ENCODE measurements at regions not wholly inside any gene's neighbourhood (a gene's known extent, or its start where the extent isn't known, plus 50 kb on each side); places are given as distances from the start of the nearest gene placed in this dataset.

DNA sequence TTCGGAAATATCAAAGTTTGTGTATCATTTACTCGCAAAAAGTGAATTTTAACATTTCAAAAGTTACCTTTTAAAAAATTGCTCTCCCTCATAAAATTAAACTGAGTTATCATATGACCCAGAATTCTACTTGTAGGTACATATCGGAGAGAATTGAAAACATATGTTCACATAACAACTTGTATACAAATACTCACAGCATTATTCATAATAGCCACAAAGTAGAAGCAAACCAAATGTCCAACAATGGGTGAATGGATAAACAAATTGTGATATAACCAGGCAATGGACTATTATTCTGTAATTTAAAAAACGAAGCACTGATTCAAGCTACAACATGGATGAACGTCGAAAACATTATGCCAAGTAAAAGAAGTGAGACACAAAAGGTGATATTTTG, 412.0 kb upstream of the TCF4 start:
- H3K4me2 ChIP-seq = no peak overlapping the region
- no peak overlapping the region for H3K27ac ChIP-seq
- CTCF ChIA-PET = no interaction called here
- DNase-seq (ENCODE audit: low read depth in 1 of 2, low spot score in 1 of 2) (no peak), FAIRE-seq (no peak), ATAC-seq (no peak)
- POLR2A ChIA-PET = no interaction called here
- no peaks in the 10 kb centered on the region for H3K9me3 ChIP-seq
- 49% methylated on average over 6 of the region's 6 CpGs for WGBS (ENCODE audit: missing lambda C conversion rate)
- no peak for TF ChIP-seq HEYL (CRISPR knock-in tag; IDR thresholded peaks at IDR 0.05)
- no peak for TF ChIP-seq EHMT2 (IDR thresholded peaks at IDR 0.05; ENCODE audit: low read depth)
- no peak for TF ChIP-seq JUNB (IDR thresholded peaks at IDR 0.05)
- TF ChIP-seq EHF (CRISPR knock-in tag; IDR thresholded peaks at IDR 0.05) = no peak
- no peak for TF ChIP-seq HOXA7 (CRISPR knock-in tag; IDR thresholded peaks at IDR 0.05)
- no peak for TF ChIP-seq JUN (IDR thresholded peaks at IDR 0.05)
- no peak for TF ChIP-seq BHLHE40 (IDR thresholded peaks at IDR 0.05; ENCODE audit: low read depth, low read length)
- TF ChIP-seq HOXB5 (CRISPR knock-in tag; IDR thresholded peaks at IDR 0.05) = no peak
- no peak for TF ChIP-seq RAD21 (conservative IDR thresholded peaks at IDR 0.05 in 1 of 2, IDR thresholded peaks at IDR 0.05 in 1 of 2)
- TF ChIP-seq USF2 (IDR thresholded peaks at IDR 0.05) = no peak
- no peak for TF ChIP-seq CHD2 (IDR thresholded peaks at IDR 0.05; ENCODE audit: low read length, partially characterized antibody)
- no peak for TF ChIP-seq KDM5A (IDR thresholded peaks at IDR 0.05)
- no peak for TF ChIP-seq NR3C1 (IDR thresholded peaks at IDR 0.05)
- no peak for TF ChIP-seq NPAS2 (CRISPR knock-in tag; IDR thresholded peaks at IDR 0.05; ENCODE audit: borderline replicate concordance)
- TF ChIP-seq, protein P1, sequence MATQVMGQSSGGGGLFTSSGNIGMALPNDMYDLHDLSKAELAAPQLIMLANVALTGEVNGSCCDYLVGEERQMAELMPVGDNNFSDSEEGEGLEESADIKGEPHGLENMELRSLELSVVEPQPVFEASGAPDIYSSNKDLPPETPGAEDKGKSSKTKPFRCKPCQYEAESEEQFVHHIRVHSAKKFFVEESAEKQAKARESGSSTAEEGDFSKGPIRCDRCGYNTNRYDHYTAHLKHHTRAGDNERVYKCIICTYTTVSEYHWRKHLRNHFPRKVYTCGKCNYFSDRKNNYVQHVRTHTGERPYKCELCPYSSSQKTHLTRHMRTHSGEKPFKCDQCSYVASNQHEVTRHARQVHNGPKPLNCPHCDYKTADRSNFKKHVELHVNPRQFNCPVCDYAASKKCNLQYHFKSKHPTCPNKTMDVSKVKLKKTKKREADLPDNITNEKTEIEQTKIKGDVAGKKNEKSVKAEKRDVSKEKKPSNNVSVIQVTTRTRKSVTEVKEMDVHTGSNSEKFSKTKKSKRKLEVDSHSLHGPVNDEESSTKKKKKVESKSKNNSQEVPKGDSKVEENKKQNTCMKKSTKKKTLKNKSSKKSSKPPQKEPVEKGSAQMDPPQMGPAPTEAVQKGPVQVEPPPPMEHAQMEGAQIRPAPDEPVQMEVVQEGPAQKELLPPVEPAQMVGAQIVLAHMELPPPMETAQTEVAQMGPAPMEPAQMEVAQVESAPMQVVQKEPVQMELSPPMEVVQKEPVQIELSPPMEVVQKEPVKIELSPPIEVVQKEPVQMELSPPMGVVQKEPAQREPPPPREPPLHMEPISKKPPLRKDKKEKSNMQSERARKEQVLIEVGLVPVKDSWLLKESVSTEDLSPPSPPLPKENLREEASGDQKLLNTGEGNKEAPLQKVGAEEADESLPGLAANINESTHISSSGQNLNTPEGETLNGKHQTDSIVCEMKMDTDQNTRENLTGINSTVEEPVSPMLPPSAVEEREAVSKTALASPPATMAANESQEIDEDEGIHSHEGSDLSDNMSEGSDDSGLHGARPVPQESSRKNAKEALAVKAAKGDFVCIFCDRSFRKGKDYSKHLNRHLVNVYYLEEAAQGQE (IDR thresholded peaks at IDR 0.05) = no peak
- H3K4me1 ChIP-seq = no peaks in the 10 kb centered on the region
- no peak overlapping the region for H3K4me3 ChIP-seq

GRCh38 chr18:55999641-56000040, 411.6 kb upstream of the TCF4 start:
- no peak for FAIRE-seq
- WGBS (ENCODE audit: missing lambda C conversion rate) = 59% methylated on average over 2 of the region's 2 CpGs
- no peak for DNase-seq (ENCODE audit: low read depth in 1 of 2, low spot score in 1 of 2)
- CTCF ChIA-PET = no interaction called here
- Histone ChIP-seq H3K4me2 (no peak overlapping the region), H3K4me3 (no peak overlapping the region), H3K27ac (no peak overlapping the region), H3K9me3 (no peaks in the 10 kb centered on the region), H3K4me1 (no peaks in the 10 kb centered on the region)
- no peak for ATAC-seq
- no peak for TF ChIP-seq RNF2 (IDR thresholded peaks at IDR 0.05; ENCODE audit: borderline replicate concordance, low read depth)
- no peak for TF ChIP-seq RCOR1 (IDR thresholded peaks at IDR 0.05; ENCODE audit: low read depth, low read length)
- TF ChIP-seq ZFP36 (IDR thresholded peaks at IDR 0.05; ENCODE audit: borderline replicate concordance, partially characterized antibody) = no peak
- TF ChIP-seq KDM1A (IDR thresholded peaks at IDR 0.05; ENCODE audit: low read depth) = no peak
- POLR2A ChIA-PET = no interaction called here

DNA sequence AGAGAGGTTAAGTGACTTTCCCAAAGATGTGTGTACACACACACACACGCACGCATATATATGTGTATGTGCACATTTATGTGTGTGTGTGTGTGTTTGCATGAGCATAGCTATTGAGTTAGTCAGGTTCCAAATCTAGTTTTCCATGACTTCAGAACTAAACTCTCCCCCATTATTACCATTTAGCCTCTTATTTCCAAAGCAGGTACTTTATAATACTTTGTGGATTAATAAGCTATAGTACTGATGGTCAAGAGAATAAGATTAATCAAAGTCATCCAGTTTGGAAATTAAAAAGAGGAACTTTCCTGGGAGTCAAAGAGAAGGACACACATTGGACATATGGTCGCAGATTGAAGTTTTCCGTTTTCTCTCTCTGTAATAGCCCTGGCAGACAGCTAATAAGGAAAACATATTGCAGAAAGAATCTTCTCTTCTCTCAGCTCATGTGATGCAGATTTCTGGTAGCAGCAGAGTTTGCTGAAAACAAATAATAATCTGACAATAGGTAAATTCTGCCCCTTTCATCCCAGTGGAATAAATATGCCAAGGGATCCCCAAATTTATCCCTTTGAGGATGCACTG, 410.9 kb upstream of the TCF4 start:
- Histone ChIP-seq H3K27ac (no peak overlapping the region), H3K4me1 (no peaks in the 10 kb centered on the region), H3K4me2 (no peak overlapping the region), H3K9me3 (no peaks in the 10 kb centered on the region), H3K4me3 (no peak overlapping the region)
- ATAC-seq (no peak), DNase-seq (ENCODE audit: low read depth in 1 of 2, low spot score in 1 of 2) (no peak), FAIRE-seq (no peak)
- ChIA-PET POLR2A (no interaction called here), CTCF (no interaction called here)
- TF ChIP-seq NFE2L2 (conservative IDR thresholded peaks at IDR 0.05; ENCODE audit: low read length) (no peak), RFX5 (IDR thresholded peaks at IDR 0.05) (no peak), CHD4 (IDR thresholded peaks at IDR 0.05; ENCODE audit: borderline replicate concordance) (no peak), FOXS1 (CRISPR knock-in tag; IDR thresholded peaks at IDR 0.05) (no peak), E2F6 (IDR thresholded peaks at IDR 0.05; ENCODE audit: borderline replicate concordance, low read depth) (no peak)
- WGBS (ENCODE audit: missing lambda C conversion rate) = 58% methylated on average over 4 of the region's 4 CpGs
